ENCODE measurements at regions not wholly inside any gene's neighbourhood (a gene's known extent, or its start where the extent isn't known, plus 50 kb on each side); places are given as distances from the start of the nearest gene placed in this dataset.

- peak; percentile 3 for DNase-seq
Observed at GRCh38 chr1:14304381-14304865, 294.1 kb upstream of the KAZN start.

- no peak for DNase-seq
Observed at GRCh38 chr1:14308460-14308859, 290.0 kb upstream of the KAZN start.

GRCh38 chr1:14309984-14310383 is 288.5 kb upstream of the KAZN start:
- no peak for DNase-seq

GRCh38 chr1:14310476-14310875 is 288.0 kb upstream of the KAZN start:
- DNase-seq: no peak

GRCh38 chr1:14313731-14314431 is 284.6 kb upstream of the KAZN start:
- no peak for DNase-seq

GRCh38 chr1:14318830-14319229 is 279.7 kb upstream of the KAZN start:
- no peak for DNase-seq

GRCh38 chr1:14320518-14320917 is 278.0 kb upstream of the KAZN start:
- DNase-seq: no peak

- DNase-seq: no peak
Observed at GRCh38 chr1:14320986-14321385, 277.5 kb upstream of the KAZN start.

GRCh38 chr1:14321422-14321821 is 277.1 kb upstream of the KAZN start:
- no peak for DNase-seq

- DNase-seq: no peak
Observed at GRCh38 chr1:14323568-14324247, 274.8 kb upstream of the KAZN start.

GRCh38 chr1:14324248-14324630 is 274.2 kb upstream of the KAZN start:
- no peak for DNase-seq

- no peak for DNase-seq
Observed at GRCh38 chr1:14326857-14327256, 271.6 kb upstream of the KAZN start.

- no peak for DNase-seq
Observed at GRCh38 chr1:14328685-14329084, 269.8 kb upstream of the KAZN start.

GRCh38 chr1:14332158-14332557 is 266.3 kb upstream of the KAZN start:
- no peak for DNase-seq

GRCh38 chr1:14334336-14335176 is 263.9 kb upstream of the KAZN start:
- DNase-seq: no peak

- no peak for DNase-seq
Observed at GRCh38 chr1:14338509-14338908, 260.0 kb upstream of the KAZN start.

GRCh38 chr1:14339288-14339687 is 259.2 kb upstream of the KAZN start:
- no peak for DNase-seq

GRCh38 chr1:14340002-14340785 is 258.3 kb upstream of the KAZN start:
- DNase-seq: no peak

- no peak for DNase-seq
Observed at GRCh38 chr1:14341147-14341546, 257.3 kb upstream of the KAZN start.

GRCh38 chr1:14345946-14346550 is 252.4 kb upstream of the KAZN start:
- no peak for DNase-seq

GRCh38 chr1:14347186-14347585 is 251.3 kb upstream of the KAZN start:
- DNase-seq: no peak

GRCh38 chr1:14347776-14348175 is 250.7 kb upstream of the KAZN start:
- no peak for DNase-seq
